ENCODE measurements at regions not wholly inside any gene's neighbourhood (a gene's known extent, or its start where the extent isn't known, plus 50 kb on each side); places are given as distances from the start of the nearest gene placed in this dataset.

- H3K4me3 ChIP-seq (ENCODE audit: insufficient read depth, low read depth, low read length) = no peak overlapping the region
- no peaks in the 10 kb centered on the region for H3K9me3 ChIP-seq (ENCODE audit: insufficient read depth, low read depth, low read length)
- H4K20me1 ChIP-seq (ENCODE audit: insufficient read depth, low read length) = no peaks in the 10 kb centered on the region
- H3K4me1 Mint-ChIP-seq (ENCODE audit: low read depth, unreplicated experiment) = peaks cover 13% of the 10 kb centered on the region
- H3K27ac ChIP-seq (ENCODE audit: low read depth, low read length) = no peak overlapping the region
- no peak overlapping the region for H3K9ac ChIP-seq (ENCODE audit: low read length)
- no peak overlapping the region for H3K4me3 Mint-ChIP-seq (ENCODE audit: unreplicated experiment)
- no peaks in the 10 kb centered on the region for H3K27me3 Mint-ChIP-seq (ENCODE audit: low read depth, unreplicated experiment)
- no peaks in the 10 kb centered on the region for H3K36me3 ChIP-seq (ENCODE audit: insufficient read depth, low read length)
- no peak overlapping the region for H3K27ac Mint-ChIP-seq (ENCODE audit: unreplicated experiment)
- FAIRE-seq (no peak), DNase-seq (ENCODE audit: low read depth) (peak; percentile 44)
- no peak overlapping the region for H2AFZ ChIP-seq (ENCODE audit: low read depth, low read length)
- H3K4me2 ChIP-seq (ENCODE audit: low read length) = no peak overlapping the region
- no peak for TF ChIP-seq EZH2 (IDR thresholded peaks at IDR 0.05; ENCODE audit: insufficient read depth, low read length)
- no peak for TF ChIP-seq CTCF (IDR thresholded peaks at IDR 0.05; ENCODE audit: insufficient read depth, low read depth, low read length)
- peaks cover 21% of the 10 kb centered on the region for H3K4me1 ChIP-seq (ENCODE audit: insufficient read depth, low read length)
- H3K79me2 ChIP-seq (ENCODE audit: insufficient read depth, low read length) = no peaks in the 10 kb centered on the region
- no peaks in the 10 kb centered on the region for H3K27me3 ChIP-seq (ENCODE audit: insufficient read depth, low read length)
- peaks cover 5% of the 10 kb centered on the region for H3K9me3 Mint-ChIP-seq (ENCODE audit: unreplicated experiment)
- H3K36me3 Mint-ChIP-seq (ENCODE audit: low read depth, unreplicated experiment) = no peaks in the 10 kb centered on the region
Observed at GRCh38 chr16:65666132-65666941, 544.5 kb upstream of the CDH11 start.

- no peak overlapping the region for H3K4me3 Mint-ChIP-seq (ENCODE audit: unreplicated experiment)
- no peak for TF ChIP-seq EZH2 (IDR thresholded peaks at IDR 0.05; ENCODE audit: insufficient read depth, low read length)
- no peak for TF ChIP-seq CTCF (IDR thresholded peaks at IDR 0.05; ENCODE audit: insufficient read depth, low read depth, low read length)
Observed at GRCh38 chr16:65665586-65665985, 543.7 kb upstream of the CDH11 start.

GRCh38 chr16:65663774-65664173 is 541.9 kb upstream of the CDH11 start:
- DNase-seq (ENCODE audit: low read depth) = peak; percentile 62
- Histone ChIP-seq H3K27me3 (ENCODE audit: insufficient read depth, low read length) (no peaks in the 10 kb centered on the region), H3K27ac (ENCODE audit: low read depth, low read length) (peak overlapping the region; percentile 19), H3K4me1 (ENCODE audit: insufficient read depth, low read length) (peaks cover 33% of the 10 kb centered on the region), H3K4me3 (ENCODE audit: insufficient read depth, low read depth, low read length) (no peak overlapping the region), H3K4me2 (ENCODE audit: low read length) (peak overlapping the region; percentile 24), H4K20me1 (ENCODE audit: insufficient read depth, low read length) (no peaks in the 10 kb centered on the region), H3K79me2 (ENCODE audit: insufficient read depth, low read length) (no peaks in the 10 kb centered on the region), H2AFZ (ENCODE audit: low read depth, low read length) (no peak overlapping the region), H3K36me3 (ENCODE audit: insufficient read depth, low read length) (no peaks in the 10 kb centered on the region), H3K9ac (ENCODE audit: low read length) (no peak overlapping the region), H3K9me3 (ENCODE audit: insufficient read depth, low read depth, low read length) (no peaks in the 10 kb centered on the region)
- Mint-ChIP-seq H3K9me3 (ENCODE audit: unreplicated experiment) (no peaks in the 10 kb centered on the region), H3K36me3 (ENCODE audit: low read depth, unreplicated experiment) (peaks cover 2% of the 10 kb centered on the region), H3K4me1 (ENCODE audit: low read depth, unreplicated experiment) (peaks cover 20% of the 10 kb centered on the region), H3K4me3 (ENCODE audit: unreplicated experiment) (no peak overlapping the region), H3K27me3 (ENCODE audit: low read depth, unreplicated experiment) (no peaks in the 10 kb centered on the region), H3K27ac (ENCODE audit: unreplicated experiment) (peak overlapping the region; percentile 29)
- peak; percentile 43 for FAIRE-seq
- TF ChIP-seq CTCF (IDR thresholded peaks at IDR 0.05; ENCODE audit: insufficient read depth, low read depth, low read length) (no peak), EZH2 (IDR thresholded peaks at IDR 0.05; ENCODE audit: insufficient read depth, low read length) (no peak)

More at GRCh38 chr16:65665586-65665985, 543.7 kb upstream of the CDH11 start:
- Histone ChIP-seq H3K9me3 (ENCODE audit: insufficient read depth, low read depth, low read length) (no peaks in the 10 kb centered on the region), H3K27me3 (ENCODE audit: insufficient read depth, low read length) (no peaks in the 10 kb centered on the region), H3K79me2 (ENCODE audit: insufficient read depth, low read length) (no peaks in the 10 kb centered on the region), H2AFZ (ENCODE audit: low read depth, low read length) (no peak overlapping the region), H3K4me2 (ENCODE audit: low read length) (no peak overlapping the region), H3K4me1 (ENCODE audit: insufficient read depth, low read length) (peaks cover 21% of the 10 kb centered on the region), H3K9ac (ENCODE audit: low read length) (no peak overlapping the region), H4K20me1 (ENCODE audit: insufficient read depth, low read length) (no peaks in the 10 kb centered on the region), H3K4me3 (ENCODE audit: insufficient read depth, low read depth, low read length) (no peak overlapping the region), H3K27ac (ENCODE audit: low read depth, low read length) (no peak overlapping the region), H3K36me3 (ENCODE audit: insufficient read depth, low read length) (no peaks in the 10 kb centered on the region)
- Mint-ChIP-seq H3K9me3 (ENCODE audit: unreplicated experiment) (peaks cover 3% of the 10 kb centered on the region), H3K36me3 (ENCODE audit: low read depth, unreplicated experiment) (no peaks in the 10 kb centered on the region), H3K27me3 (ENCODE audit: low read depth, unreplicated experiment) (no peaks in the 10 kb centered on the region), H3K4me1 (ENCODE audit: low read depth, unreplicated experiment) (peaks cover 13% of the 10 kb centered on the region), H3K27ac (ENCODE audit: unreplicated experiment) (peak overlapping the region; percentile 28)
- DNase-seq (ENCODE audit: low read depth) (no peak), FAIRE-seq (no peak)
